Heart left ventricle (tissue), 16 donors: ENCODE measurements at regions not wholly inside any gene's neighbourhood (a gene's known extent, or its start where the extent isn't known, plus 50 kb on each side); places are given as distances from the start of the nearest gene placed in this dataset.

ENCODE experiments used
- ATAC-seq, 4 donors: fragments of 200-7000 bp; cut with Tn5 transposase; one replicate each; pipeline ENCODE4 v1.9.1; 2020 to 2022; ENCODE audit warnings: moderate library complexity in 4 of 4, mild to moderate bottlenecking in 3 of 4, moderate number of reproducible peaks in 1 of 4
- DNase-seq, 5 donors: peaks; one replicate each; pipeline ENCODE4 v3.0.0-alpha.2; 2020
- H3K27ac ChIP-seq, 12 donors: fragments of 200-600 bp; sonication (generic) in 4 of 12; one replicate each; pipeline versions ENCODE4 v1.5.0 to v1.8.0; 2016 to 2022; ENCODE audit warnings: mild to moderate bottlenecking in 2 of 12
- H3K27me3 ChIP-seq, 9 donors: fragments of 200-600 bp; sonication (generic) in 2 of 9; one replicate each; pipeline versions ENCODE4 v1.5.1 to v1.8.0; 2016 to 2022; ENCODE audit warnings: mild to moderate bottlenecking in 3 of 9
- H3K36me3 ChIP-seq, 9 donors: fragments of 200-600 bp; sonication (generic) in 2 of 9; one replicate each; pipeline versions ENCODE4 v1.5.0 to v1.8.0; 2018 to 2022; ENCODE audit warnings: mild to moderate bottlenecking in 2 of 9
- H3K4me1 ChIP-seq, 12 donors: fragments of 200-600 bp; sonication (generic) in 4 of 12; one replicate each; pipeline versions ENCODE4 v1.5.0 to v1.8.0; 2016 to 2022; ENCODE audit warnings: mild to moderate bottlenecking in 3 of 12
- H3K4me3 ChIP-seq, 12 donors: fragments of 200-600 bp; sonication (generic) in 4 of 12; one replicate each; pipeline versions ENCODE4 v1.5.0 to v1.8.0; 2017 to 2022; ENCODE audit warnings: mild to moderate bottlenecking in 9 of 12, moderate library complexity in 4 of 12
- H3K9me3 ChIP-seq, 12 donors: fragments of 200-600 bp; sonication (generic) in 4 of 12; one replicate each; pipeline versions ENCODE4 v1.5.0 to v1.8.0; 2016 to 2022; ENCODE audit warnings: mild to moderate bottlenecking in 1 of 12
- CTCF ChIP-seq, 12 donors: fragments of 200-600 bp; sonication (generic) in 4 of 12; IDR thresholded peaks; one replicate each; pipeline versions ENCODE4 v1.5.0 to v1.8.0; 2018 to 2022; ENCODE audit warnings: antibody characterized with exemption in 12 of 12, mild to moderate bottlenecking in 5 of 12
- POLR2A ChIP-seq, 2 donors: fragments of 450-650 bp; IDR thresholded peaks; one replicate each; pipeline ENCODE4 v1.6.1; 2017; ENCODE audit warnings: antibody characterized with exemption in 2 of 2, mild to moderate bottlenecking in 2 of 2, moderate library complexity in 2 of 2
- WGBS, 4 donors: extraction: QIAGEN DNeasy Blood & Tissue Kit in 2 of 4; methylation state at CpG; one replicate each; pipeline versions ENCODE4 v1.1.5 to v1.1.7; 2013 to 2018; 5-methylcytosine and 5-hydroxymethylcytosine counted together
- intact Hi-C, 10 donors: fragments of 100-400 bp; cut with DNase I; formaldehyde crosslinking; loops; one replicate each; pipeline versions ENCODE4 v1.11.1 to v1.14.2; 2022
- donor health status: ischemic (EF 13 %, LVEDD 7.1; RV severe dilation, severe dysfunction).
- donor health status: healthy with polysubstance abuse.
- donor health status: DM: no; HTN: yes; CAD: no.
- donor health status: DM: no; HTN: no; CAD: no.
- donor health status: ischemic (EF 25% LVEDD 6.9; RV normal size, moderate dysfunction).
- donor health status: ischemic (EF 25% LVEDD 5.7; RV mildly dilated, moderate dysfunction).
- donor health status: healthy.
- donor health status: DM: yes; HTN: yes; CAD: no.
- donor health status: ischemic (EF 35%, LVEDD 5.7; RV mildly dilated, moderate dysfunction).
- donor health status: nonischemic (EF 11% LVEDD 7.7; RV severe dilation, severe dysfunction).
- donor health status: DM: yes; HTN: yes; CAD: no.
- donor health status: PGD.
- donor health status: ischemic (EF 29% LVEDD 5.4; RV normal size, mild dysfunction).
- donor health status: nonischemic (EF 23%, LVEDD 6.1; RV moderate dilation, normal function).

- WGBS, 4 donors: 63 to 72% (median 67%) methylated on average over 2 of the region's 2 CpGs
- H3K27me3 ChIP-seq: no peaks in the 10 kb centered on the region
- intact Hi-C loops: no loop called here
- H3K4me1 ChIP-seq: no peaks in the 10 kb centered on the region
- no peak overlapping the region for H3K4me3 ChIP-seq
- H3K36me3 ChIP-seq: peaks cover 0 to 5% (median 0%) of the 10 kb centered on the region in 9 donors
- ATAC-seq (no peak), DNase-seq (no peak)
- no peak for TF ChIP-seq CTCF (IDR thresholded peaks at IDR 0.05)
- H3K9me3 ChIP-seq: no peaks in the 10 kb centered on the region
- no peak overlapping the region for H3K27ac ChIP-seq
Measured at GRCh38 chr14:100967930-100968329, 64.4 kb upstream of the RTL1 start.

- no peak for ATAC-seq
- intact Hi-C loops: no loop called here
- no peaks in the 10 kb centered on the region for H3K9me3 ChIP-seq
- TF ChIP-seq CTCF (IDR thresholded peaks at IDR 0.05): no peak
- no peak for TF ChIP-seq POLR2A (IDR thresholded peaks at IDR 0.05)
- no peaks in the 10 kb centered on the region for H3K4me1 ChIP-seq
- no peaks in the 10 kb centered on the region for H3K27me3 ChIP-seq
- no peak overlapping the region for H3K4me3 ChIP-seq
- WGBS, 4 donors: 83 to 87% (median 84%) methylated on average over 8 of the region's 8 CpGs
- H3K36me3 ChIP-seq: peaks cover 0 to 5% (median 0%) of the 10 kb centered on the region in 9 donors
- DNase-seq: no peak
- H3K27ac ChIP-seq: no peak overlapping the region
Measured at GRCh38 chr14:100972118-100972897, 68.8 kb upstream of the RTL1 start.

- no peak for DNase-seq
- peaks cover 0 to 7% (median 0%) of the 10 kb centered on the region in 9 donors for H3K27me3 ChIP-seq
Measured at GRCh38 chr14:100975671-100976070, 72.1 kb upstream of the RTL1 start.

GRCh38 chr14:100979079-100979478 is 75.6 kb upstream of the RTL1 start:
- no peaks in the 10 kb centered on the region for H3K9me3 ChIP-seq
- DNase-seq (no peak), ATAC-seq (no peak)
- H3K36me3 ChIP-seq: no peaks in the 10 kb centered on the region
- TF ChIP-seq CTCF (IDR thresholded peaks at IDR 0.05): no peak
- TF ChIP-seq POLR2A (IDR thresholded peaks at IDR 0.05): no peak
- no peak overlapping the region for H3K4me3 ChIP-seq
- intact Hi-C loops: no loop called here
- no peaks in the 10 kb centered on the region for H3K4me1 ChIP-seq
- 48 to 70% (median 57%) methylated on average over 3 of the region's 3 CpGs for WGBS, 4 donors
- no peak overlapping the region for H3K27ac ChIP-seq
- peaks cover 0 to 8% (median 0%) of the 10 kb centered on the region in 9 donors for H3K27me3 ChIP-seq

More at GRCh38 chr14:100975671-100976070, 72.1 kb upstream of the RTL1 start:
- TF ChIP-seq CTCF (IDR thresholded peaks at IDR 0.05) (no peak), POLR2A (IDR thresholded peaks at IDR 0.05) (no peak)
- H3K27ac ChIP-seq: no peak overlapping the region
- no peak overlapping the region for H3K4me3 ChIP-seq
- no peaks in the 10 kb centered on the region for H3K9me3 ChIP-seq
- WGBS, 4 donors: 81 to 91% (median 87%) methylated on average over 2 of the region's 2 CpGs
- intact Hi-C loops: no loop called here
- H3K4me1 ChIP-seq: no peaks in the 10 kb centered on the region
- H3K36me3 ChIP-seq: no peaks in the 10 kb centered on the region
- ATAC-seq: no peak
